ENCODE measurements at regions not wholly inside any gene's neighbourhood (a gene's known extent, or its start where the extent isn't known, plus 50 kb on each side); places are given as distances from the start of the nearest gene placed in this dataset.

DNA sequence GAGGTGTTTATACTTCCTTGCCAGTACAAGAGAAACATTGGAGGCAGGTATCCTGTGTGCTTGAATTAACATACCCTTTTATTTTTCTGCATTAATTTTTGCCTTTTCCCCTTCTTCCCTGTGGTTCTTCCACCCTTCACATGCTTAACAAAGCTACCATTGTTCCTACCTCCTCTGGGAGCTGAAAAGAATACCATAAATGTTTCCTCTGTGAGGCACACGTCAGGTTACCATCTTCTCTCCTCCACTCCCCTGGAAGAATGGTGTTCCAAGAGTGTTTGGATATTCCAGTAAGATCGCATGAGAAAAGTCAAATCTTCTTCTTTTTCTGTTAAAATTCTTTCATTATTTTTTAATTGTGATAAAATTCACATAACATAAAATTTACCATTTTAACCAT is 74.6 kb upstream of the MARK1 start:
- TF ChIP-seq, protein P1, sequence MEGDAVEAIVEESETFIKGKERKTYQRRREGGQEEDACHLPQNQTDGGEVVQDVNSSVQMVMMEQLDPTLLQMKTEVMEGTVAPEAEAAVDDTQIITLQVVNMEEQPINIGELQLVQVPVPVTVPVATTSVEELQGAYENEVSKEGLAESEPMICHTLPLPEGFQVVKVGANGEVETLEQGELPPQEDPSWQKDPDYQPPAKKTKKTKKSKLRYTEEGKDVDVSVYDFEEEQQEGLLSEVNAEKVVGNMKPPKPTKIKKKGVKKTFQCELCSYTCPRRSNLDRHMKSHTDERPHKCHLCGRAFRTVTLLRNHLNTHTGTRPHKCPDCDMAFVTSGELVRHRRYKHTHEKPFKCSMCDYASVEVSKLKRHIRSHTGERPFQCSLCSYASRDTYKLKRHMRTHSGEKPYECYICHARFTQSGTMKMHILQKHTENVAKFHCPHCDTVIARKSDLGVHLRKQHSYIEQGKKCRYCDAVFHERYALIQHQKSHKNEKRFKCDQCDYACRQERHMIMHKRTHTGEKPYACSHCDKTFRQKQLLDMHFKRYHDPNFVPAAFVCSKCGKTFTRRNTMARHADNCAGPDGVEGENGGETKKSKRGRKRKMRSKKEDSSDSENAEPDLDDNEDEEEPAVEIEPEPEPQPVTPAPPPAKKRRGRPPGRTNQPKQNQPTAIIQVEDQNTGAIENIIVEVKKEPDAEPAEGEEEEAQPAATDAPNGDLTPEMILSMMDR (conservative IDR thresholded peaks at IDR 0.05; ENCODE audit: low read length) = no peak
- TF ChIP-seq EZH2phosphoT487 (IDR thresholded peaks at IDR 0.05; ENCODE audit: borderline replicate concordance, low read depth, low read length) = no peak

Data from OCI-LY7 (cell line).